T-helper 1 cell treated with Interleukin-12 subunit alpha and Interleukin-12 subunit beta and Interleukin-4 antibody, amounts not matched to agents 30 μg/mL and 1 μg/mL, for 36 hours (primary cell): ENCODE measurements at regions not wholly inside any gene's neighbourhood (a gene's known extent, or its start where the extent isn't known, plus 50 kb on each side); places are given as distances from the start of the nearest gene placed in this dataset.

Source experiments
- H3K27ac Mint-ChIP-seq: one replicate; pipeline ENCODE4 v1.8.0; 2021; ENCODE audit warnings: mild to moderate bottlenecking, mixed read lengths
- H3K27me3 Mint-ChIP-seq: one replicate; pipeline ENCODE4 v1.8.0; 2021; ENCODE audit warnings: low read depth, mixed read lengths
- H3K36me3 Mint-ChIP-seq: one replicate; pipeline ENCODE4 v1.8.0; 2021; ENCODE audit warnings: low read depth, mixed read lengths
- H3K4me1 Mint-ChIP-seq: one replicate; pipeline ENCODE4 v1.8.0; 2021; ENCODE audit warnings: low read depth, mixed read lengths
- H3K4me3 Mint-ChIP-seq: one replicate; pipeline ENCODE4 v1.8.0; 2021; ENCODE audit warnings: mild to moderate bottlenecking, moderate library complexity, mixed read lengths
- H3K9me3 Mint-ChIP-seq: one replicate; pipeline ENCODE4 v1.8.0; 2021; ENCODE audit warnings: mixed read lengths

GRCh38 chr3:194083637-194084224, 52.2 kb upstream of the HES1 start:
- Mint-ChIP-seq H3K36me3 (no peaks in the 10 kb centered on the region), H3K27ac (no peak overlapping the region), H3K4me1 (peaks cover 17% of the 10 kb centered on the region), H3K27me3 (peaks cover 53% of the 10 kb centered on the region), H3K9me3 (no peaks in the 10 kb centered on the region), H3K4me3 (no peak overlapping the region)

DNA sequence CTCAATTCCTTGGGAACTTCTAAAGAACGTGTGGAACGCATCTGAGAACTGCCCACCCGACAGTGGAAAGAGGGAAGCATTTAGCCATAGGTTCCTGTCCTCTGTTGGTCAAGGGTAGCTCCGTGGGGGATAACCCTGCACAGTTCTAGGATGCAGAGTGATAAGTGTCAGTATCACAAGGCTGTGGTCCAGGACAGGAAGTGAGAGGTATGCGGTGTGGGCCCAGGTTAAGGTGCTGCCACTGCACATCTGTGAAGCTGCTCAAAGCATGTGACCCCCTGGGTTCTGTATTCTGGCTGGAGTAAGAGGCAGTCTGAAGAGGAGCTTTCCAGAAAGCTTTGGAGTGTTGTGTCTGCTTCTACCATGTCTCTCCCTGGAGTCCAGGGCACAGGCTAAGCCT, 51.7 kb upstream of the HES1 start:
- Mint-ChIP-seq H3K4me1 (peaks cover 19% of the 10 kb centered on the region), H3K36me3 (no peaks in the 10 kb centered on the region), H3K27me3 (peaks cover 48% of the 10 kb centered on the region), H3K27ac (no peak overlapping the region), H3K4me3 (no peak overlapping the region), H3K9me3 (no peaks in the 10 kb centered on the region)
